ENCODE measurements at regions not wholly inside any gene's neighbourhood (a gene's known extent, or its start where the extent isn't known, plus 50 kb on each side); places are given as distances from the start of the nearest gene placed in this dataset.

DNA sequence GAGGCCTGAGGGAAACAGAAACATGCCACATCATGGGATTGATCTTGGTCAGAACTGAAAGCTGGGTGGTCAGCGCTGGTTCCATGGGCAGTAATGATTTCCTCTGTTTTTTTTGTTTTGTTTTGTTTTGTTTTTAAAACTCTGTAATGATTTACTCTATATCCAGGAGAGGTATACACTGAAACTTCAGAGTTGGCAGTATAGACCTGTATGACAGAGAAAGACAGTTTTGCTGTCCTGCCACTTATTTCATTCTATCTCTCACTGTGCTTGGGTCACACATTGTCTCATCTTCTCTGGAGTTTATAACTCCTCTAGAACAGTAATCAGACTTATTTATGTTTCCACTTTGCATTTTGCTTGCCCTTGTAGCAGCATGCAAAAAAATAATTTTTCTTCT is 105.1 kb upstream of the SLITRK1 start:
- 67 to 95% methylated on average over 1 of the region's 1 CpG for WGBS, 2 donors
- Histone ChIP-seq H3K4me1 (no peaks in the 10 kb centered on the region), H3K4me3 (no peak overlapping the region), H3K27ac (no peak overlapping the region), H3K27me3 (no peaks in the 10 kb centered on the region), H3K36me3 (no peaks in the 10 kb centered on the region), H3K9me3 (no peaks in the 10 kb centered on the region)
- ATAC-seq (ENCODE audit: low FRiP score in 2 of 2) = no peak
- DNase-seq = no peak
- no peak for TF ChIP-seq EP300 (IDR thresholded peaks at IDR 0.05)
- TF ChIP-seq, protein P1, sequence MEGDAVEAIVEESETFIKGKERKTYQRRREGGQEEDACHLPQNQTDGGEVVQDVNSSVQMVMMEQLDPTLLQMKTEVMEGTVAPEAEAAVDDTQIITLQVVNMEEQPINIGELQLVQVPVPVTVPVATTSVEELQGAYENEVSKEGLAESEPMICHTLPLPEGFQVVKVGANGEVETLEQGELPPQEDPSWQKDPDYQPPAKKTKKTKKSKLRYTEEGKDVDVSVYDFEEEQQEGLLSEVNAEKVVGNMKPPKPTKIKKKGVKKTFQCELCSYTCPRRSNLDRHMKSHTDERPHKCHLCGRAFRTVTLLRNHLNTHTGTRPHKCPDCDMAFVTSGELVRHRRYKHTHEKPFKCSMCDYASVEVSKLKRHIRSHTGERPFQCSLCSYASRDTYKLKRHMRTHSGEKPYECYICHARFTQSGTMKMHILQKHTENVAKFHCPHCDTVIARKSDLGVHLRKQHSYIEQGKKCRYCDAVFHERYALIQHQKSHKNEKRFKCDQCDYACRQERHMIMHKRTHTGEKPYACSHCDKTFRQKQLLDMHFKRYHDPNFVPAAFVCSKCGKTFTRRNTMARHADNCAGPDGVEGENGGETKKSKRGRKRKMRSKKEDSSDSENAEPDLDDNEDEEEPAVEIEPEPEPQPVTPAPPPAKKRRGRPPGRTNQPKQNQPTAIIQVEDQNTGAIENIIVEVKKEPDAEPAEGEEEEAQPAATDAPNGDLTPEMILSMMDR (IDR thresholded peaks at IDR 0.05) = no peak
- no peak for TF ChIP-seq POLR2A (IDR thresholded peaks at IDR 0.05)
- no peak for TF ChIP-seq POLR2AphosphoS5 (IDR thresholded peaks at IDR 0.05)

DNA sequence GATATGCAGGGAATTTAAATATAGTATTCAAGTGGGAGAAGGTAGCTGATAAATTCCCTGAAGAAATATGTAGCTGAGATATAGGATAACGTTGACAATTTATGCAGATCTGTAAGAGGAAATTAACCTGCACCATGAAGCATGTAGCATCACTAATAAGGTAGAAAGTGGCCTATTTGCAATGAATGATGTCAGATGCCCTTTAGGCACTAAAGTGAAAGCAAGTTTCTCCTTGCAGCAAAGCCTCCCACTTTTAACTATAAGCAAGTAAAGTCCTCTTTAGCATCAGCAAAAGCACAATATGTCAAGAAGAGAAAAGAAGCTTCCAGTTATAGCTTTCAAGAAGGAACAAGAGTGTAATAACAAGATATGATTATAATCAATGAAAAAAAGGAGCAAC is 102.5 kb upstream of the SLITRK1 start:
- no peak overlapping the region for H3K27ac ChIP-seq
- WGBS, 2 donors = 73% methylated on average over 1 of the region's 1 CpG
- no peaks in the 10 kb centered on the region for H3K36me3 ChIP-seq
- no peaks in the 10 kb centered on the region for H3K9me3 ChIP-seq
- no peaks in the 10 kb centered on the region for H3K4me1 ChIP-seq
- ATAC-seq (ENCODE audit: low FRiP score in 2 of 2) (no peak), DNase-seq (no peak)
- TF ChIP-seq, protein P1 (IDR thresholded peaks at IDR 0.05) = no peak
- TF ChIP-seq POLR2A (IDR thresholded peaks at IDR 0.05) = no peak
- no peak for TF ChIP-seq EP300 (IDR thresholded peaks at IDR 0.05)
- no peak for TF ChIP-seq POLR2AphosphoS5 (IDR thresholded peaks at IDR 0.05)
- no peaks in the 10 kb centered on the region for H3K27me3 ChIP-seq
- no peak overlapping the region for H3K4me3 ChIP-seq

DNA sequence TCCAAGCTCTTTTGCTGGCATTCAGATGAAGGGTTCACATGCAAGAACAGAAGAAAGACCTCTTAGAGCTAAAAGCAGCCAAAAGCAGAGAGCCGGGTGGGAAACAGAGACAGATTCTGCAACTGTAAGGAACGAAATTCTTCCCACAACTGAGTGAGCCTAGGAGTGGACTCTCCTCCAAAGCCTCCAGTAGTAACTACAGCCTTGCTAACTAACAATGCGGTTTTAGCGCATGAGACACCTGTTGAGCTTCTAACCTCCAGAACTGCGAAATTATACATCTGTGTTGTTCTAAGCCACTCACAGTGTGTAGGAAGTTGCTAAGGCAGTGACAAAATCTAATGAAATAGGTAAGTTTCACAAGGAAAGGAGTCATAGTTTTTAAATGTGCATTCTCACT is 98.1 kb upstream of the SLITRK1 start:
- Histone ChIP-seq H3K9me3 (no peaks in the 10 kb centered on the region), H3K36me3 (no peaks in the 10 kb centered on the region), H3K27ac (no peak overlapping the region), H3K27me3 (no peaks in the 10 kb centered on the region), H3K4me3 (no peak overlapping the region), H3K4me1 (no peaks in the 10 kb centered on the region)
- DNase-seq (no peak), ATAC-seq (ENCODE audit: low FRiP score in 2 of 2) (no peak)
- no peak for TF ChIP-seq POLR2AphosphoS5 (IDR thresholded peaks at IDR 0.05)
- 70 to 79% methylated on average over 5 of the region's 5 CpGs for WGBS, 2 donors

DNA sequence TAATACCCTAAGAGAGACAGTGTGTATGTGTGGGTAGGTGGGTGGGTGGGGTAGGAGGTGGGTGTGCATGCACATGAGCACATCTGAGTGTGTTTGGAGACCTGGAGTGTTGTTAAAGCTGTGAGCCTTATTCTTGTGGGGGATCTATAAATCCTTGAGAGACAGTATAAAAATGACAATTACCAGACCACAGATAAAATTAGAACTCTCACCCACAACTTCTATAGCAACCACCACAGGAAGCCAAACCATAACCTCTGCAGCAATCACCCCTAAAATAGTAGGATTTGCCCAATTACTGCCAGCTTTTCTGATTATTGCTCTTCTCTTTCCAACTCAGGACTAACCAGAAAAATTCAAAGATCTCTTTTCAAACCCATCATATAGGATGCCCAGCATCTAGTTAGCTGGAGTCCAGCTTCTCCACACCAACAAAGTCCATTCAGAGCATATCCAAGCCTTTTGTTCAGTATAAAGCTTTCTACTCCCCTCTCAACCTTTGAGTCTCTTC is 93.4 kb upstream of the SLITRK1 start:
- Histone ChIP-seq H3K27ac (no peak overlapping the region), H3K4me3 (no peak overlapping the region), H3K9me3 (no peaks in the 10 kb centered on the region), H3K4me1 (no peaks in the 10 kb centered on the region), H3K36me3 (no peaks in the 10 kb centered on the region), H3K27me3 (no peaks in the 10 kb centered on the region)
- ATAC-seq (ENCODE audit: low FRiP score in 2 of 2) (no peak), DNase-seq (no peak)
- TF ChIP-seq EP300 (IDR thresholded peaks at IDR 0.05) (no peak), POLR2AphosphoS5 (IDR thresholded peaks at IDR 0.05) (no peak), POLR2A (IDR thresholded peaks at IDR 0.05) (no peak)
- TF ChIP-seq, protein P1 (IDR thresholded peaks at IDR 0.05) = no peak

DNA sequence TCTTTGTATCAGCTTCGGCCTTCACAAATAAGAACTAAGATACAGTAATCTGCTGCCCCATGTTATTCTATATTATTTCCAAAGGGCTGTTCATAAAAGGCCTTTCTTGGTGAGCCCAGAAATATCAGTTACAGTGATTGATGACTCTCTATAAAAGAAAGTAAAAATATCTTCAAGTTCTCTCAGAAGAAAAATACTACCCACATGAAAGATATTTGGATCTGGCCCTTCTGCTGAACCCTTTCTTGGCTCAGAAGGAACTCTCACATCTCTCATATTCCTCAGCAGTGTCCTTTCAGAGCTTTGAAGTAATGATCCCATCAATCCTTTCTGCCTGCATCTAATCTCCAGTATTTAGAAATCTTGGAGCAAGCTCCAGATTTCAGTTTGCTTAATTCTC is 76.3 kb upstream of the SLITRK1 start:
- H3K9me3 ChIP-seq = no peaks in the 10 kb centered on the region
- no peak for ATAC-seq (ENCODE audit: low FRiP score in 2 of 2)
- no peaks in the 10 kb centered on the region for H3K27me3 ChIP-seq
- DNase-seq = no peak
- H3K36me3 ChIP-seq = no peaks in the 10 kb centered on the region
- H3K4me3 ChIP-seq = no peak overlapping the region
- H3K27ac ChIP-seq = no peak overlapping the region
- WGBS, 2 donors = 84 to 93% methylated on average over 1 of the region's 1 CpG
- TF ChIP-seq EP300 (IDR thresholded peaks at IDR 0.05) (no peak), POLR2AphosphoS5 (IDR thresholded peaks at IDR 0.05) (no peak), POLR2A (IDR thresholded peaks at IDR 0.05) (no peak)
- TF ChIP-seq, protein P1 (IDR thresholded peaks at IDR 0.05) = no peak
- no peaks in the 10 kb centered on the region for H3K4me1 ChIP-seq

Measured in upper lobe of left lung (tissue), 6 donors.